Breast epithelium (tissue), 4 donors: ENCODE measurements at regions not wholly inside any gene's neighbourhood (a gene's known extent, or its start where the extent isn't known, plus 50 kb on each side); places are given as distances from the start of the nearest gene placed in this dataset.

Experiments
- DNase-seq, 2 donors: peaks; one replicate each; pipeline ENCODE4 v3.0.0-alpha.2; 2019; ENCODE audit warnings: low spot score in 2 of 2
- H3K27ac ChIP-seq, 2 donors: fragments of 200-600 bp; sonication (generic) in 1 of 2; one replicate each; pipeline ENCODE4 v1.5.1; 2016 to 2019; ENCODE audit warnings: mild to moderate bottlenecking in 1 of 2
- H3K27me3 ChIP-seq, 2 donors: fragments of 200-600 bp; sonication (generic) in 1 of 2; one replicate each; pipeline versions ENCODE4 v1.5.1 to v1.6.0; 2017 to 2019; ENCODE audit warnings: control low read depth in 1 of 2, mild to moderate bottlenecking in 1 of 2
- H3K36me3 ChIP-seq: fragments of 200-600 bp; one replicate; pipeline ENCODE4 v1.5.1; 2019
- H3K4me1 ChIP-seq, 2 donors: fragments of 200-600 bp; sonication (generic); one replicate each; pipeline ENCODE4 v1.5.1; 2016 to 2019; ENCODE audit warnings: control low read depth in 1 of 2
- H3K4me3 ChIP-seq, 3 donors: fragments of 200-600 bp; sonication (generic); 1 replicate in 2 of 3; 2 replicates in 1 of 3; pipeline ENCODE4 v1.5.1; 2016 to 2019; ENCODE audit warnings: mild to moderate bottlenecking in 3 of 3, moderate library complexity in 2 of 3
- H3K9me3 ChIP-seq, 2 donors: fragments of 200-600 bp; sonication (generic) in 1 of 2; one replicate each; pipeline ENCODE4 v1.5.1; 2016 to 2019; ENCODE audit warnings: control low read depth in 1 of 2
- CTCF ChIP-seq, 3 donors: fragments of 450-650 bp; IDR thresholded peaks; one replicate each; pipeline ENCODE4 v1.5.1; 2016 to 2017; ENCODE audit warnings: antibody characterized with exemption in 3 of 3, mild to moderate bottlenecking in 3 of 3, moderate library complexity in 3 of 3
- POLR2A ChIP-seq: fragments of 450-650 bp; IDR thresholded peaks from one replicate; pipeline ENCODE4 v1.6.1; 2016; ENCODE audit warnings: antibody characterized with exemption, mild to moderate bottlenecking, moderate library complexity
- POLR2AphosphoS5 ChIP-seq, 3 donors: sonication (generic); formaldehyde crosslinking; IDR thresholded peaks; one replicate each; pipeline ENCODE4 v1.6.1; 2017; ENCODE audit warnings: antibody characterized with exemption in 3 of 3
- intact Hi-C: fragments of 100-400 bp; cut with DNase I; formaldehyde crosslinking; loops from one replicate; pipeline ENCODE4 v1.15.1; 2023; ENCODE audit warnings: low total_unique reads

- no peak for TF ChIP-seq POLR2AphosphoS5 (IDR thresholded peaks at IDR 0.05)
- TF ChIP-seq POLR2A, result no peak
- TF ChIP-seq CTCF (IDR thresholded peaks at IDR 0.05), result no peak
- DNase-seq, result no peak
- Histone ChIP-seq H3K36me3 (no peaks in the 10 kb centered on the region), H3K9me3 (no peaks in the 10 kb centered on the region), H3K4me3 (peak overlapping the region; percentile 54 to 73 (median 61)), H3K27ac (peak overlapping the region; percentile 95), H3K4me1 (peaks cover 9 to 14% of the 10 kb centered on the region in 2 donors), H3K27me3 (no peaks in the 10 kb centered on the region)
- intact Hi-C loops, result no loop called here
Measured at GRCh38 chr11:8811571-8811970, 99.4 kb upstream of the AKIP1 start.

- Histone ChIP-seq H3K36me3 (no peaks in the 10 kb centered on the region), H3K27me3 (no peaks in the 10 kb centered on the region), H3K4me1 (peaks cover 9 to 14% of the 10 kb centered on the region in 2 donors), H3K27ac (peak overlapping the region; percentile 95), H3K4me3 (no peak overlapping the region), H3K9me3 (no peaks in the 10 kb centered on the region)
- intact Hi-C loops, result no loop called here
- peak in 1 of 2 donors; percentile 76 for DNase-seq
- TF ChIP-seq POLR2A (no peak), CTCF (IDR thresholded peaks at IDR 0.05) (no peak), POLR2AphosphoS5 (IDR thresholded peaks at IDR 0.05) (peak in 2 of 3 donors; percentile 27 to 59)
Measured at GRCh38 chr11:8812438-8812837, 98.6 kb upstream of the AKIP1 start.

- TF ChIP-seq POLR2AphosphoS5 (IDR thresholded peaks at IDR 0.05), result peak in 1 of 3 donors; percentile 28
- no peak for TF ChIP-seq POLR2A
- peak; percentile 43 to 57 (median 48) for TF ChIP-seq CTCF (IDR thresholded peaks at IDR 0.05)
- H3K27ac ChIP-seq, result peak overlapping the region; percentile 80 to 95
- H3K4me3 ChIP-seq, result no peak overlapping the region
- intact Hi-C loops, result no loop called here
- H3K4me1 ChIP-seq, result peaks cover 0 to 14% of the 10 kb centered on the region in 2 donors
- no peaks in the 10 kb centered on the region for H3K36me3 ChIP-seq
- H3K27me3 ChIP-seq, result no peaks in the 10 kb centered on the region
- no peak for DNase-seq
- no peaks in the 10 kb centered on the region for H3K9me3 ChIP-seq
Measured at GRCh38 chr11:8813658-8814057, 97.3 kb upstream of the AKIP1 start.

GRCh38 chr11:8814209-8814922 is 96.6 kb upstream of the AKIP1 start:
- Histone ChIP-seq H3K4me3 (no peak overlapping the region), H3K27ac (peak overlapping the region; percentile 78 to 95), H3K36me3 (no peaks in the 10 kb centered on the region), H3K4me1 (peaks cover 0 to 14% of the 10 kb centered on the region in 2 donors), H3K27me3 (no peaks in the 10 kb centered on the region), H3K9me3 (no peaks in the 10 kb centered on the region)
- TF ChIP-seq CTCF (IDR thresholded peaks at IDR 0.05) (no peak), POLR2A (no peak), POLR2AphosphoS5 (IDR thresholded peaks at IDR 0.05) (no peak)
- DNase-seq, result no peak
- intact Hi-C loops, result no loop called here

GRCh38 chr11:8814923-8815240 is 96.1 kb upstream of the AKIP1 start:
- no peak overlapping the region for H3K4me3 ChIP-seq
- peaks cover 0 to 14% of the 10 kb centered on the region in 2 donors for H3K4me1 ChIP-seq
- peak overlapping the region; percentile 70 to 78 for H3K27ac ChIP-seq
- H3K9me3 ChIP-seq, result no peaks in the 10 kb centered on the region
- no peak for DNase-seq
- no peaks in the 10 kb centered on the region for H3K36me3 ChIP-seq
- intact Hi-C loops, result no loop called here
- TF ChIP-seq POLR2A, result no peak
- no peak for TF ChIP-seq CTCF (IDR thresholded peaks at IDR 0.05)
- no peak for TF ChIP-seq POLR2AphosphoS5 (IDR thresholded peaks at IDR 0.05)
- no peaks in the 10 kb centered on the region for H3K27me3 ChIP-seq
